Left lung (tissue), 4 donors: ENCODE measurements at regions not wholly inside any gene's neighbourhood (a gene's known extent, or its start where the extent isn't known, plus 50 kb on each side); places are given as distances from the start of the nearest gene placed in this dataset.
"Not testable (repeated sequence)": the region's sequence is repeated elsewhere in the genome, so short reads cannot be mapped to it uniquely, and the experiment has no call there.

Experiments
- ATAC-seq: fragments of 200-7000 bp; cut with Tn5 transposase; one replicate; pipeline ENCODE4 v1.9.1; 2020; ENCODE audit warnings: moderate library complexity
- DNase-seq, 4 donors: peaks; one replicate each; pipeline ENCODE4 v3.0.0-alpha.2; 2013 to 2020
- H3K27ac ChIP-seq, 2 donors: fragments of 200-600 bp; sonication (generic) in 1 of 2; one replicate each; pipeline versions ENCODE4 v1.5.0 to v1.8.0; 2020 to 2021
- H3K27me3 ChIP-seq, 2 donors: fragments of 200-600 bp; sonication (generic) in 1 of 2; one replicate each; pipeline versions ENCODE4 v1.5.0 to v1.8.0; 2020 to 2021
- H3K36me3 ChIP-seq, 2 donors: fragments of 200-600 bp; sonication (generic) in 1 of 2; one replicate each; pipeline versions ENCODE4 v1.5.0 to v1.8.0; 2020 to 2021
- H3K4me1 ChIP-seq, 2 donors: fragments of 200-600 bp; one replicate each; pipeline ENCODE4 v1.8.0; 2021
- H3K4me3 ChIP-seq, 2 donors: fragments of 200-600 bp; sonication (generic) in 1 of 2; one replicate each; pipeline versions ENCODE4 v1.5.0 to v1.8.0; 2020 to 2021; ENCODE audit warnings: mild to moderate bottlenecking in 1 of 2
- H3K9me3 ChIP-seq, 2 donors: fragments of 200-600 bp; sonication (generic) in 1 of 2; one replicate each; pipeline versions ENCODE4 v1.5.0 to v1.8.0; 2020 to 2021
- CTCF ChIP-seq, 2 donors: fragments of 200-600 bp; sonication (generic) in 1 of 2; IDR thresholded peaks; one replicate each; pipeline versions ENCODE4 v1.5.0 to v1.8.0; 2021; ENCODE audit warnings: antibody characterized with exemption in 2 of 2
- intact Hi-C, 2 donors: fragments of 100-400 bp; cut with DNase I; formaldehyde crosslinking; loops; one replicate each; pipeline versions ENCODE4 v1.11.2 to v1.14.2; 2022
- donor health status: DM: no; HTN: yes; CAD: no.
- donor health status: DM: no; HTN: no; CAD: no.

DNA sequence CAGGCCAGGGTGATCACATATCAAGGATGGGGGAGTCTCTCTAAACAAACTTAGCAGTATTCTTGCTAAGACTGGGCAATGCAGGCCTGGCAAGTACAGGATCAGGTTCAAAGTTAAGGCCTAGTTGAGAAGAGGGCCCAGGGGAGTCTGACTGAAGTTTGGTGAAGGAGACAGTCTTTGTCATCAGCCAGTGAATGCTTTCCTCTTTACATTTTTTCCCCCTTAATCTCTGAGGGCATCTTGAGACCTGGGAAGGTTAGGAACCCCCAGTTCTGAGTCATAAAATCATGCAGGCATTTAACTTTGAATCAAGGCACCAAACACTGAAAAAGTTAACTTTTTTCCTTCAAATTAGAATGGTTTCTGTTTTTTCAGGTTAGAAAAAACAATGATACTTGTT lies 311.5 kb downstream of the REEP3 start:
- no peak for DNase-seq
- peaks cover 0 to 5% of the 10 kb centered on the region in 2 donors for H3K27me3 ChIP-seq
- no peaks in the 10 kb centered on the region for H3K36me3 ChIP-seq
- H3K4me1 ChIP-seq = no peaks in the 10 kb centered on the region
- no peak for ATAC-seq
- no peak overlapping the region for H3K4me3 ChIP-seq
- intact Hi-C loops = no loop called here
- no peak for TF ChIP-seq CTCF (IDR thresholded peaks at IDR 0.05)
- no peak overlapping the region for H3K27ac ChIP-seq
- no peaks in the 10 kb centered on the region for H3K9me3 ChIP-seq

DNA sequence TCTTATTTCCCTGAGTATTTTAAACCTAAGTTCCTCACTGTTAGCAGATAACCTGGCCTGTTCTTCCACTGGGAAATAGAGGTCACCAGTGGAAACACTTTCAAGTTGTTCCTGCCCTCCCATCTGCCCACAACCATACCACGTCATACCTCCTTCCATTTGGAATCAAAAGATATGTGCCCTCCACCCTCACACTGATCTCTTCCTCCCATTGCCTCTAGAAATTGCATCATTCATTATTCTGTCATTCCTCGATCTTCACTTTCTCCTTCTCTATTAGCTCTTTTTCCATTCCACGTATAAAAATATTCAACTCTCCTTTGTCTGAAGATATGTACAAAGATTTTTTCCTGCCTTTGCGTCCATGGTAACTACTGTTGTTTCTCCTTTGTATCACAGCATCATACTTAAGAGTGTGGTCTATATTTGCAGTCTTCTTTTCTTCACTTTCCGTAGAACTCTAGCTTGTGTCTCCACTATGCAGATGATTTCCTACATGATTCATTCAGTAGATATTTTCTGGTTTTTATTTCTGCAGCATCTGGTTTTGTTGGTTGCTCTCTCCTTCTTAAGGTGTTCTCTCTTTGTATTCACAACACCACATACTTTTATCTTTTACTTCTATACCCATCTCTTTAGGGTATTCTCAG lies 312.3 kb downstream of the REEP3 start:
- ATAC-seq = no peak
- no peaks in the 10 kb centered on the region for H3K36me3 ChIP-seq
- H3K4me3 ChIP-seq = no peak overlapping the region
- DNase-seq = no peak
- H3K27me3 ChIP-seq = peaks cover 0 to 3% of the 10 kb centered on the region in 2 donors
- intact Hi-C loops = no loop called here
- no peaks in the 10 kb centered on the region for H3K9me3 ChIP-seq
- no peak overlapping the region for H3K27ac ChIP-seq
- TF ChIP-seq CTCF (IDR thresholded peaks at IDR 0.05) = no peak
- H3K4me1 ChIP-seq = no peaks in the 10 kb centered on the region

- no peak overlapping the region for H3K27ac ChIP-seq
- TF ChIP-seq CTCF (IDR thresholded peaks at IDR 0.05) = no peak
- peaks cover 0 to 3% of the 10 kb centered on the region in 2 donors for H3K27me3 ChIP-seq
- intact Hi-C loops = no loop called here
- DNase-seq = no peak
- no peaks in the 10 kb centered on the region for H3K4me1 ChIP-seq
- H3K4me3 ChIP-seq = no peak overlapping the region
- no peaks in the 10 kb centered on the region for H3K36me3 ChIP-seq
- ATAC-seq = no peak
- no peaks in the 10 kb centered on the region for H3K9me3 ChIP-seq
These were observed 315.7 kb downstream of the REEP3 start for GRCh38 chr10:63836666-63837442.

GRCh38 chr10:63841761-63842160 lies 320.6 kb downstream of the REEP3 start:
- Histone ChIP-seq H3K36me3 (no peaks in the 10 kb centered on the region), H3K27ac (no peak overlapping the region), H3K4me1 (no peaks in the 10 kb centered on the region), H3K27me3 (peaks cover 0 to 3% of the 10 kb centered on the region in 2 donors), H3K4me3 (no peak overlapping the region), H3K9me3 (no peaks in the 10 kb centered on the region)
- no peak for DNase-seq
- no peak for ATAC-seq
- intact Hi-C loops = no loop called here
- no peak for TF ChIP-seq CTCF (IDR thresholded peaks at IDR 0.05)

DNA sequence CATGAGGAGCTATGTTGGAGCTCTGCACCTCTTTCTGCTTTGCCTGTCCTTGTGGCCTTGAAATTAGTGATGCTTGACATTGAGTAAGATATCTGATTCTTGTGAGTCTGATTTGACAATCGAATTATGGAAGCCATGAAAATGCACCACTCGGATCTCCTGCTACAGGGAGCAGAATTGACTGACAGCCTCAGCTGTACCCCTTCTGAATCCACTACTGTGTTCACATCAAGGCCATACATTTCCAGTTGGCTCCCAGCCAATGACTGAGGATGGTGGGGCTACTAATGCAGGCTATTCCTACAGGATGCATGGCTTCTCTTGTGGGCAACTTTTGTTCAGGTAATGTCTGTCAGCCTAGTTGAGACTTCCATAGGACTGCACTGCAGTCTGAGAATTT lies 321.9 kb downstream of the REEP3 start:
- H3K4me3 ChIP-seq = no peak overlapping the region
- no peak overlapping the region for H3K27ac ChIP-seq
- intact Hi-C loops = no loop called here
- DNase-seq = no peak
- TF ChIP-seq CTCF (IDR thresholded peaks at IDR 0.05) = no peak
- peaks cover 0 to 3% of the 10 kb centered on the region in 2 donors for H3K27me3 ChIP-seq
- H3K36me3 ChIP-seq = no peaks in the 10 kb centered on the region
- no peaks in the 10 kb centered on the region for H3K4me1 ChIP-seq
- H3K9me3 ChIP-seq = no peaks in the 10 kb centered on the region
- ATAC-seq = no peak

DNA sequence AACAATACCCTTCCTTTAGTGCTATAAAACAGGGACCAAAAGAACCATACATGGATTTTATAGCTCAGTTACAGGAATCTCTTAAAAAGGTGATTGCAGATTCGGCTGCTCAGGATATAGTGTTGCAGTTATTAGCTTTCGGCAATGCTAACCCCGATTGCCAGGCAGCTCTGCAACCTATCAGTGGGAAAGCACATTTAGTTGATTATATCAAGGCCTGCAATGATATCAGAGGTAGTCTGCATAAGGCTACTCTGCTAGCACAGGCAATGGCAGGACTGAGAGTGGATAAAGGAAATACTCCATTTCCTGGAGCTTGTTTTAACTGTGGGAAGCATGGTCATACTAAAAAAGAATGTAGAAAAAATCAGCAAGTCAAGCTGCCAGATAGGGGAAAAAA lies 327.7 kb downstream of the REEP3 start:
- H3K4me1 ChIP-seq, ATAC-seq, H3K4me3 ChIP-seq, H3K9me3 ChIP-seq, H3K36me3 ChIP-seq, DNase-seq, H3K27me3 ChIP-seq, H3K27ac ChIP-seq, intact Hi-C loops: not testable (repeated sequence)
